ENCODE measurements at regions not wholly inside any gene's neighbourhood (a gene's known extent, or its start where the extent isn't known, plus 50 kb on each side); places are given as distances from the start of the nearest gene placed in this dataset.

GRCh38 chr3:117355566-117355965, 646.0 kb downstream of the TUSC7 start:
- TF ChIP-seq GATA3 (IDR thresholded peaks at IDR 0.05; ENCODE audit: low read depth, low read length): no peak
- no peak for TF ChIP-seq GATA2 (IDR thresholded peaks at IDR 0.05; ENCODE audit: low read depth, low read length)

GRCh38 chr3:117356091-117356705, 646.6 kb downstream of the TUSC7 start:
- TF ChIP-seq GATA2 (IDR thresholded peaks at IDR 0.05; ENCODE audit: low read depth, low read length) (no peak), GATA3 (IDR thresholded peaks at IDR 0.05; ENCODE audit: low read depth, low read length) (no peak)

GRCh38 chr3:117358717-117359314, 649.2 kb downstream of the TUSC7 start:
- no peak for TF ChIP-seq GATA3 (IDR thresholded peaks at IDR 0.05; ENCODE audit: low read depth, low read length)
- no peak for TF ChIP-seq GATA2 (IDR thresholded peaks at IDR 0.05; ENCODE audit: low read depth, low read length)

- TF ChIP-seq GATA2 (IDR thresholded peaks at IDR 0.05; ENCODE audit: low read depth, low read length) (no peak), GATA3 (IDR thresholded peaks at IDR 0.05; ENCODE audit: low read depth, low read length) (no peak)
These were observed 657.0 kb downstream of the TUSC7 start for GRCh38 chr3:117366574-117366973.

- no peak for TF ChIP-seq GATA2 (IDR thresholded peaks at IDR 0.05; ENCODE audit: low read depth, low read length)
These were observed 658.3 kb downstream of the TUSC7 start for GRCh38 chr3:117367861-117368260.

- TF ChIP-seq GATA2 (IDR thresholded peaks at IDR 0.05; ENCODE audit: low read depth, low read length): no peak
- no peak for TF ChIP-seq GATA3 (IDR thresholded peaks at IDR 0.05; ENCODE audit: low read depth, low read length)
These were observed 671.1 kb downstream of the TUSC7 start for GRCh38 chr3:117380631-117381030.

- TF ChIP-seq GATA3 (IDR thresholded peaks at IDR 0.05; ENCODE audit: low read depth, low read length): no peak
- no peak for TF ChIP-seq GATA2 (IDR thresholded peaks at IDR 0.05; ENCODE audit: low read depth, low read length)
These were observed 683.5 kb downstream of the TUSC7 start for GRCh38 chr3:117393119-117393518.

- TF ChIP-seq GATA2 (IDR thresholded peaks at IDR 0.05; ENCODE audit: low read depth, low read length): no peak
- no peak for TF ChIP-seq GATA3 (IDR thresholded peaks at IDR 0.05; ENCODE audit: low read depth, low read length)
These were observed 688.7 kb downstream of the TUSC7 start for GRCh38 chr3:117398141-117398899.

- TF ChIP-seq GATA2 (IDR thresholded peaks at IDR 0.05; ENCODE audit: low read depth, low read length): no peak
- TF ChIP-seq GATA3 (IDR thresholded peaks at IDR 0.05; ENCODE audit: low read depth, low read length): no peak
These were observed 689.9 kb downstream of the TUSC7 start for GRCh38 chr3:117399311-117400078.

- TF ChIP-seq GATA3 (IDR thresholded peaks at IDR 0.05; ENCODE audit: low read depth, low read length) (no peak), GATA2 (IDR thresholded peaks at IDR 0.05; ENCODE audit: low read depth, low read length) (no peak)
These were observed 690.7 kb downstream of the TUSC7 start for GRCh38 chr3:117400303-117400702.

- TF ChIP-seq GATA3 (IDR thresholded peaks at IDR 0.05; ENCODE audit: low read depth, low read length) (no peak), GATA2 (IDR thresholded peaks at IDR 0.05; ENCODE audit: low read depth, low read length) (no peak)
These were observed 694.6 kb downstream of the TUSC7 start for GRCh38 chr3:117404141-117404540.

GRCh38 chr3:117404730-117405129, 695.2 kb downstream of the TUSC7 start:
- TF ChIP-seq GATA3 (IDR thresholded peaks at IDR 0.05; ENCODE audit: low read depth, low read length): no peak
- no peak for TF ChIP-seq GATA2 (IDR thresholded peaks at IDR 0.05; ENCODE audit: low read depth, low read length)

- TF ChIP-seq GATA2 (IDR thresholded peaks at IDR 0.05; ENCODE audit: low read depth, low read length) (no peak), GATA3 (IDR thresholded peaks at IDR 0.05; ENCODE audit: low read depth, low read length) (no peak)
These were observed 695.8 kb downstream of the TUSC7 start for GRCh38 chr3:117405359-117405758.

- TF ChIP-seq GATA3 (IDR thresholded peaks at IDR 0.05; ENCODE audit: low read depth, low read length) (no peak), GATA2 (IDR thresholded peaks at IDR 0.05; ENCODE audit: low read depth, low read length) (no peak)
These were observed 697.7 kb downstream of the TUSC7 start for GRCh38 chr3:117407317-117407716.
